ENCODE measurements at regions not wholly inside any gene's neighbourhood (a gene's known extent, or its start where the extent isn't known, plus 50 kb on each side); places are given as distances from the start of the nearest gene placed in this dataset.

- no peak for TF ChIP-seq SP2 (IDR thresholded peaks at IDR 0.05; ENCODE audit: extremely low read depth, low read depth, low read length, poor library complexity, severe bottlenecking)
- TF ChIP-seq, protein P1, sequence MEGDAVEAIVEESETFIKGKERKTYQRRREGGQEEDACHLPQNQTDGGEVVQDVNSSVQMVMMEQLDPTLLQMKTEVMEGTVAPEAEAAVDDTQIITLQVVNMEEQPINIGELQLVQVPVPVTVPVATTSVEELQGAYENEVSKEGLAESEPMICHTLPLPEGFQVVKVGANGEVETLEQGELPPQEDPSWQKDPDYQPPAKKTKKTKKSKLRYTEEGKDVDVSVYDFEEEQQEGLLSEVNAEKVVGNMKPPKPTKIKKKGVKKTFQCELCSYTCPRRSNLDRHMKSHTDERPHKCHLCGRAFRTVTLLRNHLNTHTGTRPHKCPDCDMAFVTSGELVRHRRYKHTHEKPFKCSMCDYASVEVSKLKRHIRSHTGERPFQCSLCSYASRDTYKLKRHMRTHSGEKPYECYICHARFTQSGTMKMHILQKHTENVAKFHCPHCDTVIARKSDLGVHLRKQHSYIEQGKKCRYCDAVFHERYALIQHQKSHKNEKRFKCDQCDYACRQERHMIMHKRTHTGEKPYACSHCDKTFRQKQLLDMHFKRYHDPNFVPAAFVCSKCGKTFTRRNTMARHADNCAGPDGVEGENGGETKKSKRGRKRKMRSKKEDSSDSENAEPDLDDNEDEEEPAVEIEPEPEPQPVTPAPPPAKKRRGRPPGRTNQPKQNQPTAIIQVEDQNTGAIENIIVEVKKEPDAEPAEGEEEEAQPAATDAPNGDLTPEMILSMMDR (IDR thresholded peaks at IDR 0.05 in 2 of 3, conservative IDR thresholded peaks at IDR 0.05 in 1 of 3; ENCODE audit: insufficient read depth in 2 of 3, low read depth in 1 of 3, low read length in 3 of 3), result no peak
- TF ChIP-seq, protein P2, sequence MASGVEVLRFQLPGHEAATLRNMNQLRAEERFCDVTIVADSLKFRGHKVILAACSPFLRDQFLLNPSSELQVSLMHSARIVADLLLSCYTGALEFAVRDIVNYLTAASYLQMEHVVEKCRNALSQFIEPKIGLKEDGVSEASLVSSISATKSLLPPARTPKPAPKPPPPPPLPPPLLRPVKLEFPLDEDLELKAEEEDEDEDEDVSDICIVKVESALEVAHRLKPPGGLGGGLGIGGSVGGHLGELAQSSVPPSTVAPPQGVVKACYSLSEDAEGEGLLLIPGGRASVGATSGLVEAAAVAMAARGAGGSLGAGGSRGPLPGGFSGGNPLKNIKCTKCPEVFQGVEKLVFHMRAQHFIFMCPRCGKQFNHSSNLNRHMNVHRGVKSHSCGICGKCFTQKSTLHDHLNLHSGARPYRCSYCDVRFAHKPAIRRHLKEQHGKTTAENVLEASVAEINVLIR (CRISPR knock-in tag; IDR thresholded peaks at IDR 0.05), result no peak
- TF ChIP-seq ZBTB1 (CRISPR knock-in tag; IDR thresholded peaks at IDR 0.05; ENCODE audit: borderline replicate concordance, low read depth), result no peak
- TF ChIP-seq U2AF1 (optimal IDR thresholded peaks at IDR 0.05; ENCODE audit: low read depth, low read length), result no peak
- TF ChIP-seq CCAR2 (IDR thresholded peaks at IDR 0.05; ENCODE audit: low read depth, low read length), result no peak
- TF ChIP-seq HDAC1 (IDR thresholded peaks at IDR 0.05), result no peak
- TF ChIP-seq BRCA1 (IDR thresholded peaks at IDR 0.05), result no peak
- TF ChIP-seq BRCA1 (CRISPR knock-in tag; IDR thresholded peaks at IDR 0.05), result no peak
- TF ChIP-seq ZNF224 (CRISPR knock-in tag; IDR thresholded peaks at IDR 0.05), result no peak
Measured at GRCh38 chr5:113800686-113801085, 287.2 kb downstream of the YTHDC2 start.
